IMR-90 (cell line): ENCODE measurements at regions not wholly inside any gene's neighbourhood (a gene's known extent, or its start where the extent isn't known, plus 50 kb on each side); places are given as distances from the start of the nearest gene placed in this dataset.

Experiments used
- MXI1 ChIP-seq: IDR thresholded peaks from 2 replicates; pipeline ENCODE4 v1.6.1; 2012; ENCODE audit warnings: low read depth, mild to moderate bottlenecking, low read length, moderate library complexity, borderline replicate concordance
- RFX5 ChIP-seq: IDR thresholded peaks from 2 replicates; pipeline ENCODE4 v1.8.0; 2012; ENCODE audit warnings: low read depth, mild to moderate bottlenecking, low read length, moderate library complexity
- TF ChIP-seq, protein P1 (sequence below): conservative IDR thresholded peaks from 2 replicates; pipeline ENCODE4 v1.5.1; 2012; ENCODE audit warnings: mild to moderate bottlenecking, low read depth, low read length, improper control_type of control experiment

DNA sequence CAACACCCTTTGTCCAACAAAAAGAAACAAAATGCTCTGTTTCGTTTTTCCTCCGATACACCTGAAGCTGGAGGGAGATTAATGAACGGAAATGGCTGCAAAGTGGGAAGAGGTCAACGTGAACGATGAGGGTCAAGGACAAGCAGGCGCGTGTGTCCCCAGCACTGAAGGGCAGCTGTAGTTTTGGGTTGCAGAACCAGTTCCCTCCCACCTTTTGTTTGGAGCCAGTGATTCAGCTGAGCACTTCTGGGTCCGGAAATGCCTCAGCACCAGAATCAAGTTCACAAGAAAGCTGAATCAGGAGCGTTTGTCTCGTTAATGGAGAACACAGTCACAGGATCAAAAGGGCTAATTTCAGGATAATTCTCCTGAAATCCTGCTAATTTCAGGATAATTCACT, 51.1 kb upstream of the PWP1 start:
- TF ChIP-seq, protein P1, sequence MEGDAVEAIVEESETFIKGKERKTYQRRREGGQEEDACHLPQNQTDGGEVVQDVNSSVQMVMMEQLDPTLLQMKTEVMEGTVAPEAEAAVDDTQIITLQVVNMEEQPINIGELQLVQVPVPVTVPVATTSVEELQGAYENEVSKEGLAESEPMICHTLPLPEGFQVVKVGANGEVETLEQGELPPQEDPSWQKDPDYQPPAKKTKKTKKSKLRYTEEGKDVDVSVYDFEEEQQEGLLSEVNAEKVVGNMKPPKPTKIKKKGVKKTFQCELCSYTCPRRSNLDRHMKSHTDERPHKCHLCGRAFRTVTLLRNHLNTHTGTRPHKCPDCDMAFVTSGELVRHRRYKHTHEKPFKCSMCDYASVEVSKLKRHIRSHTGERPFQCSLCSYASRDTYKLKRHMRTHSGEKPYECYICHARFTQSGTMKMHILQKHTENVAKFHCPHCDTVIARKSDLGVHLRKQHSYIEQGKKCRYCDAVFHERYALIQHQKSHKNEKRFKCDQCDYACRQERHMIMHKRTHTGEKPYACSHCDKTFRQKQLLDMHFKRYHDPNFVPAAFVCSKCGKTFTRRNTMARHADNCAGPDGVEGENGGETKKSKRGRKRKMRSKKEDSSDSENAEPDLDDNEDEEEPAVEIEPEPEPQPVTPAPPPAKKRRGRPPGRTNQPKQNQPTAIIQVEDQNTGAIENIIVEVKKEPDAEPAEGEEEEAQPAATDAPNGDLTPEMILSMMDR: no peak
- TF ChIP-seq MXI1 (no peak), RFX5 (no peak)
